ENCODE measurements at regions not wholly inside any gene's neighbourhood (a gene's known extent, or its start where the extent isn't known, plus 50 kb on each side); places are given as distances from the start of the nearest gene placed in this dataset.

DNA sequence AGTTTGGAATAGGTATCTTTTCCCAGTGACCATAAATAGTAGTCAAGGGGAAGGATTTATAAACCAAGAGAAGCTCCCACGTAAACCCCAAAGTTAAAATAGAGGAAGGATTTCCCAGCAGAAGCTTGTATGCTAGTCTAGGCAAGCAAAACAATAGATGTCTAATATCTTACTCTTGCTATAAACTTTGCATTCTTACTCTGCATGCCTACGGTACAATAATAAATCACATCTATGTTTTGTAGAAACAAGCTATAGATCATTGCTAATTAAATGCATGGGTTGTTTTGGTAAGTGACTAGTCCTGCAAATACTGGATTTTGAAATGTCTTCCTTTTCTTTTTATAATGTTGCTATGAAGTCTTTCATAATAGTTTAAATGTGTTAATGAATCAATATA lies 585.5 kb downstream of the INHBA start:
- DNase-seq: no peak

DNA sequence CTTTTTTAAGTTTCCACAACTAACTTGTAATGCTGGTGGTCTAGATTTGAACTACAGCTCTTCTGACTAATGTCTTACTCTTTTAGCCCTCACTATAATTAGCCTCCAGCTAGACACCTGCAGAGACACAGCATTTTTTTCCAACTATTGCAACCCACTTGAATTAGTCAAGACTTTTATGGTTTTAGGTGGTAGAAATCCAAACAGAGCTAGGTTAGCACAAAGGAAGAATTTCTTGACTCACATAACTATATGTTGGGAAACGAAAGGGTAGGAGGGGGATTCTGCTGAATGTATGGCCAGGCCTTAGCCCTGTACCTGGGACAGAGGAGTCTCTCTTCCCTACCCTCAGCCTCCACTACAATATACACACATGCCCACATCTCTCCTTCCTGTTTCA lies 586.1 kb downstream of the INHBA start:
- DNase-seq: no peak

DNA sequence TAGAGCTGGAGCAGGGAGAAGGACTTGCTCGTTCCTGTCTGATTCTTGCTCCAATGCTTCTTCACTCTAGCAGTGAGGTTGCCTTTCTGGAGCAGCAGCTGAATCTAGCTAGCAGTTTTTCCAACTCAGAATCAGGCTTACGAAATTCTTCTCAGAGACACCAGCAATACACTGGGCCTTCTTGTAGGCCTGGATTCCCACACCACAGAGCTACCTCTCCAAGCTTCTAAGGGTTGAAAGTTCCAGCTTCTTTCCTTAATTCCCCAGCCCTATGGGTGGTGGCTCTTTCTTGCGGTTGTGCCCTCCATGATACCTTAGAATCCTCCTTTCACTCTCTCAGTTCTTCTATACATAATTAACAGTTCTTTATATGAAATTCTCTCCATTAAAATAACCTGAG lies 586.6 kb downstream of the INHBA start:
- DNase-seq: no peak

DNA sequence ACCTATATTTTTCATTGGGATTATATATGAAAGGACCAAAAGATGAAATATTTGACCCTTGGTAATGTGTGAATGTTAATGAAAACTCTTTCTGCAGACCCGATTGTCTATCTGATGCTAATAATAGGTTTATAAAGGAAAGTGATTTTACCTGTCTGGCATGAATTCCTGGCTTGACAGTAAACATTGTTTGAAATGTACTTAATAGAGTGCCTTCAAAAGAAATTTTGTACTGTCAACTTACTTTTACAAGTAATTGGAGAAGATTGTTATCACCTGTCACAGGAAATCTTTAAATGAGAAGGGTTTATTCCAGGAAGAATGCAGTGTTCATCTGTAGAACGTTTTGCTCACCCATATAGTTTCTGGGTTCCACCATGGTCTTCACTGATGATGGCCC lies 588.2 kb downstream of the INHBA start:
- DNase-seq: no peak

DNA sequence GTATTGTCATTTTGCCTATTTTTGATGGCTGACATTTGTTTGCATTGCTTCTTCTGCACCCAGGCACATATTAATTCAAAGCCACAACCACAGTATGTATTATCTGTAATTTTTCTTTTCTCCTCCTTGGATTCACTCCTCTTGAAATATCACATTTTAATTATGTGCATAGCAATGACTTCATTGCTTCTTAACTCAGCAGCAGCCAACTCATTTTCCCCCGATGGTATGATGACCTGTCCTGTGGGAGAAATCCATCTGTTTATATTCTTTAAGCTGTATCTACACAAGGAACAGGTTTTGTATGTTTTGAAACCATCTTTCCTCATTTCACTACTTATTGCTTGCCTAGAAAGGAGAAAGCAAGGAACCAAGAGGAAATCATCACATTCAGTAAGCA lies 588.8 kb downstream of the INHBA start:
- no peak for DNase-seq

DNA sequence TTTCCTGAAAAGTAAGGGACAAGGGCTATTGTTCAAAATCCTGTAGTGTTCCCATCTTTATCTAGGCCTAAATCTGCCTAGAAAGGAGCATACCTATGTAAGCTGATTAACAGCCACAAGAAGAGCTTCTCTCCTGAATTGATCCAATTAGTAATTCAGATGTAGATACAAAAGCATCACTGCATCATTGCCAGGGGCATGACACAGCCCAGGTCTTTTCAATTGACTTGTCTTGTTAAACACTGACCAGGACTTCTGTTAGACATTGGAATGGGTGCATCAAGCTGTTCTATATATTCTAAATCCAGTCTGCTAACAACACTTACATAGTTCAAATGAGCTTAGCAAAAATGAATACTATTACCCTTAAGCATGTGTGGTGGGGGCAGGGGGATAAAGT lies 589.2 kb downstream of the INHBA start:
- no peak for DNase-seq

DNA sequence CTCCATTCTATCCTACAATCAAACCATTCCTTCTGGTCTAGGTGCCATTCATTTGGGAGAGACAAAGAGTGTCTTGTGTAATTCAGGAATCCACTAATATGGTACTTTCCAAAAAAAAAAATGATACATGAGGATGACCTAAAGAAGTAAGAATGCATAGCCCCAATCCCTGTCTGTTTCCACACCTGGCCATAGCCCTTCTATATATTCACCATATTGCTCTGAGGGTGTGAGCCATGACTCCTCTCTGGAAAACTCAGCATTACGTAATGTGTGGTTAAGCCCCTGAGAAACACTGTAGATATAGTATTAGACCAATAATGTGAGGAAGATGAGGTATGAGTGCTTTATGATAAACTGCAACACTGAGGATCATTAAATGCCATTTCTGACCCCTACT lies 592.7 kb downstream of the INHBA start:
- DNase-seq: no peak

DNA sequence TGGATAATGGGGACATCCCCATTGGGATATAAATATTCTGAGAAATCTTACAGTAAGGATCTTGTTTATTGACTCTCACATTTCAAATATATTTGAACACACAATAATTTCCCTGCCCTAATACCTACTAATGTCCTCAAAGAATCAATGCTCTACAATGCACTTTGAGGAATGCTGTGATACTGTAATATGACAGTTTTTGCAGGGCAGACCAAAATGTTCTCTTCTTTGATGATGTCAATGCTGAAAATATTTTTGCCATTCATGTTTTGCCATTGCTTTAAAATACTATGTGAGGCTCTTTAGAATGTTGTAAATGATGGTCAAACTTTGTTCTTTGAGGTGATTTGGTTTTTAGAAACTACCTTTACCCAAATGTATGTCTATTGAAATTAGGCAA lies 594.1 kb downstream of the INHBA start:
- no peak for DNase-seq

DNA sequence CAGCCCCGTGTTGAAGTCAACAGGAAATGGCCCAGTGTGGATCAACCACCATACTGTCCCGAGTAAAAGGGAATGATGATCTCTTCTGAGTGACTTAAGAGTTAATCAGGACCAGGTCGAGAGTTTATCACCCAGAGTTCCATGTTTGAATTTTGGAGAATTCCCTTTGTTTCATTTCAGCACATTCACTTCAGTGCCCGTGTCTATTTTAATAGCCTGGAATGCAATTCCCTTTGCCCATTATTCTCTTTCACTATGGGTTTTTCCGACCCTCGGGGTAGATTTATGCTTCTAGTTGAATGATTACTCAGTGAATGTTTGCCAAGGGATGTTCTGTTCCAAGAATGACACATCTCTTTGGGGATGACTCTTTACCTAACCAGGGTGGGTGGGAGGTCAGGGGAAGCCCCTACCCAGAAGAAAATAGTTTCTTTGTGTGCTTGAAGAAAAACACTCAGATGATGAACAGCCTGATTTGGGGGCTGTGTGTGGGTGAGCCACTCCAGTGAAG lies 594.9 kb downstream of the INHBA start:
- DNase-seq: no peak

DNA sequence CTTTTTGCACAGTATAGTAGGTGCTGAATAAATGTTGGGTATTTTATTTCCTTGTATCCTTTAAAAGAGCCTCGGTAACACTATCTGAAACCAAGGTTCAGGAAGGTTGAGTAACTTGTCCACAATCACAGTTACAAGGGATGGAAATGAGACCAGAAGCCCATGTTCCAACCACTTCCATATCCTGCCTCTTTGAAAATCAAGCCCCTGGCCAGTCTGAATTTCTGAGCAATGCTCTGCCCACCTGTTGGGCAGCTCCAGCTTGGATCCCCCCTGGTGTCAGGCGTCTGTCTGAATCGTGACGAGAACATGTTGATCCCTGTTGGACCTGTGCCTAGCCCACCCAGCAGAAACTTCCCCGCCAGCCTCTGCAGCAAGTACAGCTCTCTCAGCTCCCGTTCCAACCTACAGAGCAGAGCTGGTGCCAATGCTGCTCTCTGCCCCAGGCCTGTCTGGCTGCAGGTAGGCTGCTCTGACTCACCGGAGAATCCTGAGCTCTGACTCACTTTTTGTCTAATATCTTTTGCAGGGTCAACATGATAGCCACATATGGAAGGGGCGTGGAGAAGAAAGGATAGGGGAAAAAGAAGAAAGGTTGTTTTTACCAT lies 595.5 kb downstream of the INHBA start:
- no peak for DNase-seq

DNA sequence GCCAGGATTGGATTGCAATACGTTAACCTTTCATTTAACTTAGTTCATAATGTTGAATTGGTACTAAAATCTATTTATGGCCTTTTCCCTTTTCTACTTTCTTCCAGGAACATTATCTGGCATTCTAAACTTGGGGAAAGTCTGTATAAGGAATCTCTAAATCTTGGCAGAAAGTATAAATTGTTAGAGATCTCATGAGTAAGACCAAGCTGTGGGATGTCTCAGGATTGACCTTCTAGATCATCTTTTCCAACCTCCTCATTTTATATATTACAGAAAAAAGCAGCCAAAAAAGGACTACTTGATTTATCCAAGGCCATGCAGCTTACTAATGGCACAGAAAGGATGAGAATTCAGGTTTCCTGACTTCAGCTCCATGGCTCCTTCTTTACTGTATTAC lies 598.3 kb downstream of the INHBA start:
- DNase-seq: no peak

DNA sequence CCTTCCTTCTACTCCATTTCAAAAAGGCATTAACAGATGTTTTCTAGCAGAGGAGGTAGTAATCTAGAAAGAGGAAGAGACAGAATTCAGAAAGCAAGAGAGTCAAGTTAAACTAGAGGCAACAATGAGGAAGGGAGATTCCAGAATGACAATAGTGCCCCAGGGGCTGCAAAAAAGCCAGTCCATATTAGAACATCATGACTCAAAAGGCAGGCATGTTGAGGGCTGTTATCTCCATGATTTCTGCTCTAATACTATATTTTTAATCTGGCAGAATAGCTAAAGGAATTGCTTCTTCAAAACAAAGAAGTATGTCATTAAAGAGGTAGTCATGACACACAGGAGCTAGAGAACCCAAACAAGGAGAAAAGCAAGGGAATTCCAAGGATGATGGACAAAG lies 599.6 kb downstream of the INHBA start:
- DNase-seq: no peak

DNA sequence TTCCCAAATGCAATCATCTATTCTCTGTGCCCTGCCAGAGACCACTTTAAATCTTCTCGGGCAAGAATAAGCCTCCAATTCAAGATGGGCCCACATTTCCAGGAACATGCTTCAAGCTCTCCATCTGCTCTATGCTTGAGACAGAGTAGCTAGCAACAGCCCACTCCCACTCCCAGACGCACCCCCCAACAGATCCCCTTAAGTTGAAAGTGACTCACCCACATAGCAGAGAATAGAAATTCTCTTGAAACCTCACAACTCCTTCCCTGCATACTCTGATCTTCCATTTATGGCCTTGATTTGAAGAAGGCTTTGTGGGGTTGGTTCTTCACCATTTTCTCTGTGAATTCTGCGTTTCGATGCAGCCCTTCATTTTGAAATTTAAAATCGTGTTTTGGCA lies 604.0 kb downstream of the INHBA start:
- DNase-seq: no peak

DNA sequence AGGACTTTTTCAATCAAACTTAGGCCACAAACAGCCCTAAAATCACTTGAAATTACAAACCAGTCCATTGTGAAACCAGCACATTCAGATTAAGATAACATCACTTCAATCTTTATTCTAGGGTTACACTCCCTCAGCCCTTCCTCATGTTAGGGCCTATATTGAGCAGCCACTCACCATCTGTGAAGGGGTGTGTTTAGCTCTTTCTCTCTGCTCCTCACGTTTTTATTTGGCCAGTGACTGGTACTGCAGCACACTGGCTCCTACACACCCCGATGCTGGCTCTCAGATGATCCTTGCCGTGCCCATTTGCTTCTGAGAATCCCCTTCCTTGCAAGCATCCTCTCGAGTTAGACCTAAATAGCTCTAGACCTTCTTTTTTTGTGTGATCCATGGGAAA lies 604.5 kb downstream of the INHBA start:
- no peak for DNase-seq

DNA sequence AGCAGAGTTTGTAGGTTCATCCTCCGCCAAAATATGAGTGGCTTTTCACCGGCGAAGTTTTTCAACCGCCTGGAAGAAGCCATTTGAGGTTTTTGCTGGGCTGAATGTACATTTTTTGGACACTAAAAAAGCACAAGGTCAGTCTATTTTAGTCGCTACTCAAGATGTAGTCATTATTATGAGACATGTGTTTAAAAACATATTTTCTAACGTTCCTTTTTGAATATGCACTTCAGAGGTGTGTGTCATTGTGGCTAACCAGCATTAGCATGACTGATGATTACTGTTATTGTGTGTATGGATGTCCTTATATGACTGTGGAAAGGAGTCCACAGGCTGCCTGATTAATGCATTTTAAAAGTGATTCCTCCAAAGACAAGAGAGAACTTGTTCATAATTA lies 605.4 kb downstream of the INHBA start:
- DNase-seq: no peak

DNA sequence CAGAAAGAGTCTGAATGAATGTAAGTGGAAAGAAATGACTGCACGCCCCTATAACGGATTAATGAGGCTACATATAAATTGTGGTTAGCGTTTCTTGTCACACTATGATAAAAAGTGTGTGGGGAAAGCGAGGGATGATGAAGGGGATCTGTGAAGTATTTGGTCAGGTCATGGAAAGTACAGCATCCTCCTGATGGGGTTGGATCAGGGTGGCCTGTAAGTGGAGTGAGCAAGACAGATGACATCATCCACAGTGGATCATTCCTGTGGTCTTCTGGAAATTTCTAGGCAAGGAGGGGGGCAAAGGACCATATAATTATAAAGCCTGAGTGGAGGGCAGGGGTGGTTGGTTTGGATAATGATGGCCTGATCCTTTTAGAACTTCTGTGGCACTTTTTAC lies 606.0 kb downstream of the INHBA start:
- DNase-seq: no peak

DNA sequence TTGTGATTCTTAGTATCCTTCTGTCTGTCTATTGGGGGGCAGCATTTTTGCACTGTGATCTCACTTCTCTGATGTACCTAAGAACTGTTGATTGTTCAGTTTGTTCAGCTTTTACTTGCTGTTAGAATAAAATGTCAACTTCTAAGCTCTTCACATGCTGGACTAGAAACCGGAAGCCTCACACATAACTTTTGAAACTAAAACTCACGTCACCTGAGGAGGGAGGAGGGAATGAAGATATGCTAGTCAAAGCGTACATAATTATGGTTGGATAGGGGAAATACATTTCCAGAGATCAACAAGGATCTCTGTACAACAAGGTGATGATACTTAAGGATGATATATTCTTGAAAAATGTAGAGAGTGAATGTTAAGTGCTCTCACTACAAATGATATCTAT lies 609.7 kb downstream of the INHBA start:
- no peak for DNase-seq

DNA sequence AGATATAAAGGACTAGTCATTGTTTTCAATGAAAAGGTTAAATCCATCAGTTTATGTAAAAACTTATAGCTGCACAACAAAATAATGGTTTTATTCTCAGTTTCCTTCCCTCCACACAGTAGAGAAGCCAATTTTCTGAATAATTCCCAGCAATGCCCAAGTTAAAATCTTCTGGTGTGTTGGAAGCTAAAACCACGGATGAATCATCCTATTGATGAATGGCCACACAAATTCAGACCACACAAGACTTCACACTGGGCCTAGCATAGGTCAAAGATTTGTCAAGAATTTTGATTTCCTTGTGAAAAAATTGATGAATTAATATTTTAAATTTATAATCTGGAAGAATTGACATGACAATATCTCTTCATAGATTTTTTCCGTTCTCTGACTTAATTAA lies 617.6 kb downstream of the INHBA start:
- DNase-seq: no peak

DNA sequence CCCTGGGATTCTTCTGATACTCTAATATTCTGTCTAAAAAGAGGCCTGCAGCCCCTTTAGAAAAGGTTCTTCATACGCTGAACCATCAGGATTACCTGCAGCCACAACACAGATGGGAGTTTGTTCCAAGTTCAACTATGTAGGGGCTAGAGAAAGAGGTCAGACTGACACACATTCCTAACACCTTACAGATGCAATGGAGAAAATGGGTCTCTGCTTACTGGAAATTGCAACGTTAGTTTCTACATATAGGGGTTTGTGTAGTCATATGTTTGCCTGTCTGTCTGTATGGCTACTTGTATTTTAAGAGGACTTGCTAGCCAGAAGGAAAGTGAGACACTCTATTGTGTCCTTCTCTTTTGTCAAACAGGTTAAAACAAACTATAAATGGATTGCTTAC lies 618.5 kb downstream of the INHBA start:
- DNase-seq: no peak

DNA sequence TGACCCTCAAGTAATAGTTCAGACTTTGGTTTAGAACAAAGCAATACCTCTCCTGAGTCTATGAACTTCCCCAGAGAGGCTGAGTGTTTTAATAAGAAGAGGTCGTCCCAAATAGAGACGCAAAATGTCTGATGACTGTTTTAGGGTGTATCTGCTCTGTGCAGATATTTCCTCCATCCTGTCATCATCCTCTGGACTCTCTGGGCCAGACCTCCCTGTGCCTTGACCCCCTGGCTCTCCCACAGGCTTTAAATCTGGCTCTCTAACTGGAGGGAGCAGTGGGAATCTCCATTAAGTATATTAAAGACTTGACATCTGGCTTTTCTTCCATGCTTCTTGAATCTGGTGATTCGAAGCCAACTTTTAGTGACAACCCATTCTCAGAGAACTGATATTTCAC lies 633.3 kb downstream of the INHBA start:
- DNase-seq: no peak

DNA sequence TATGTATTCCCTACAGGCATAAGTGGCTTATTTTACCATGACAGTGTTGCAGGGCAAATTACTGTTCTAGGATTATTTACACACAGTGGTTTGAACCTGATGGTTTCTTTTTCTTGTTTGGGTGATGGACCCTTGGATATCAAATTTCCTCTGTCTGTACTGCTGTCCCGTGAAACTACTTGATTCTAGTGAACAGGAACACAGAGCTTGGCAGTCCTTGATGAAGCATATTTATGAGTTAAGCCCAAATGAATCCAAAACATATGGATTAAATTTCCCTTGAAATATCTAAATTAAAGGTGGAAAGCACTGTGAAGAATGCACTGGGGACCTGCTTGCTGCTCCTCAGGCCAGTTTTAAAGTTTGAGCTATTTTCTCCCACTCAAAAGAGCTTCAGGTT lies 635.3 kb downstream of the INHBA start:
- no peak for DNase-seq

DNA sequence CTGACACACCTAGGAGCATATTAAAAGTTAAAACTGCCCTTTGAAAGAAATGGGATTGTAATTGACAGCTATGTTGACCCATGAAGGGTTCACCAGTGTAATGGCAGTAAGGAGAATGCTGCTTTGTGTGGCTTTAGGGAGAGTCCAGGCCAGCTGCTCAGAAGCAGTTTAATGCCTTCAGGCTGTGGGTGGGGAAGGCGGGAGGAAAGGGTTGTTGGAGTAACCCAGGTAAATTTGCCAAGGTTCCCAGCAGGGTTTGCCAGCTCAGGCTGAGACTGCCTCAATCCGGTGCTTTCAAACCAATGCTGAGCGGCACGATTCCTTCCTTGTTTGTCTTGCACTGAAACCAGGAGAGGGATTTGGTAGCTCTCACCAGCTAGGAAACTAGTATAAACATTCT lies 637.2 kb downstream of the INHBA start:
- no peak for DNase-seq

DNA sequence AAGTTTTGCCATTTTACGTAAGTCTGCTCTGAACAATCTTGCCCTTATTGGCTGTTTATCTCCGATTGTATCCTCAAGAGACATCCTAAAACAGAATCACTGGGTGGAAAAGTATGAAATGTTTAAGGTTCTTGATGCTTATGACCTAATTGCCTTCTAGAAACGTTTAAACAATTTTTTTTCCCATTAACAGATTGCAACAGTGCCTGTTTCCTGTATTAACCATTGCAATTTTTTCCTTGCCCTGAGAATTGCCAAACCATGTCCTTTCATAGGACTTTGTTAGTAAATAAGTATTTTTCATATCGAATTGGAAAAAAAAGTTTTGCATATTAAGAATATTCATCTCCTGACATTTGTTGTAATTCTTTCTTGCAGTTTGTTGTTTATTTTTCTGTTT lies 639.8 kb downstream of the INHBA start:
- no peak for DNase-seq

DNA sequence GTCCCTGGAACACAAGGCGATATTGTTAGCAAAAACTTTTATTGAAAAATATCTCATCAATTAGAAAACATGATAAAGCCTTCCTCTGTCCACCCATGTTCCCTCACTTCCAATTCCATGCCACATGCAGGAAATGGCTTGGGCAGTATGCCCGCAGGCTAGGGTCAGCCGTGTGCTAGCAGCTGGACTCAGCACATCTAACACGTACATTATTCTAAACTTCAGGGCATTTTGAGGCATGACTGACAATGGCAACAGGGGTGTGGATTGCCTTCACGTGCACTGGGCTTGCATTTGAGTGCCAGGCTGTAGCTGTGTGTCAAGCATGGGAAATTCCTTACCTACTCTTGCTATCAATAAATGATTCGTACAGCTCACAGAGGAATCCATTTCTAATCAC lies 642.1 kb downstream of the INHBA start:
- DNase-seq: no peak

DNA sequence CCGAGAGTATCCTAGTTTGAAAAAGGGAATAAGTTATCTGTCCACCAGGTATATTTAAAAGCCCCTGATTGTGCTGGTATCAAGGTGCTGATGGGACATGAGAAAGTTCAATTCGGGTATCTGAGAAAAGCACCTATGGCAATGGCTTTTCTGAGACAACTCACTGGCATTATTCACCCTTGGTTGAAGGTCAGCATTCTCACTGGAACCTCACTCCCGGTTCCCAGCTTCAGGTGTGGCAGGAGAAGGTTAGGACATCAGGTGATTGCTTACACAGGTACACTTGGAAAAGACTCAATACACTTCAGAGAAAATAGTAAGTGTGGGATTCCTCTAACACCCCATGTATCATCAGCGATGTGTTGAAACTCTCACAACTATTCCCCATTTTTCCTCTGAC lies 643.1 kb downstream of the INHBA start:
- no peak for DNase-seq
